ENCODE measurements at regions not wholly inside any gene's neighbourhood (a gene's known extent, or its start where the extent isn't known, plus 50 kb on each side); places are given as distances from the start of the nearest gene placed in this dataset.

- no peaks in the 10 kb centered on the region for H3K36me3 ChIP-seq (ENCODE audit: control insufficient read depth in 2 of 2, extremely low read depth in 1 of 2, insufficient read depth in 2 of 2, low read length in 2 of 2)
- no peak overlapping the region for H3K4me2 ChIP-seq (ENCODE audit: insufficient read depth, low read length)
- ChIA-PET CTCF (no interaction called here), POLR2A (no interaction called here)
- H3K4me3 ChIP-seq (replicated peaks in 1 of 3; ENCODE audit: insufficient read depth in 1 of 3, low read depth in 1 of 3, low read length in 3 of 3), result no peak overlapping the region
- H3K4me1 ChIP-seq (ENCODE audit: control insufficient read depth, extremely low read depth, insufficient read depth, low read length), result no peaks in the 10 kb centered on the region
- dilution Hi-C loops (cut with MboI; ENCODE audit: extremely low pct_ligation_motif_present, low sequenced_read_pairs), result no loop called here
- no peak overlapping the region for H3K27ac ChIP-seq (ENCODE audit: insufficient read depth, low read depth, low read length)
- no peaks in the 10 kb centered on the region for H3K9me3 ChIP-seq (replicated peaks; ENCODE audit: control insufficient read depth, insufficient read depth, low read length)
- H3K9me1 ChIP-seq (replicated peaks; ENCODE audit: control insufficient read depth, extremely low read depth, insufficient read depth, low read length), result no peaks in the 10 kb centered on the region
- no peak for DNase-seq (ENCODE audit: low read depth, low spot score)
- H4K20me1 ChIP-seq (replicated peaks; ENCODE audit: control insufficient read depth, extremely low read depth, insufficient read depth, low read length), result no peaks in the 10 kb centered on the region
- intact Hi-C loops (cut with micrococcal nuclease), result no loop called here
- no peaks in the 10 kb centered on the region for H3K27me3 ChIP-seq (ENCODE audit: control insufficient read depth in 2 of 2, insufficient read depth in 2 of 2, low read length in 2 of 2)
- no TSS peak for BruUV-seq (replicated peaks)
- TF ChIP-seq GATA2 (IDR thresholded peaks at IDR 0.05; ENCODE audit: insufficient read depth, insufficient read length, low read depth, low read length) (no peak), CTCF (IDR thresholded peaks at IDR 0.05; ENCODE audit: extremely low read depth in 1 of 2, insufficient read depth in 1 of 2, low read depth in 1 of 2, low read length in 2 of 2) (no peak), MYC (IDR thresholded peaks at IDR 0.05; ENCODE audit: low read depth, low read length) (no peak), EZH2 (IDR thresholded peaks at IDR 0.05; ENCODE audit: borderline replicate concordance, low read depth, low read length, severe bottlenecking) (no peak), POLR2A (IDR thresholded peaks at IDR 0.05; ENCODE audit: low read depth, low read length) (no peak), MAX (IDR thresholded peaks at IDR 0.05; ENCODE audit: insufficient read depth, insufficient read length) (no peak)
- no peaks in the 10 kb centered on the region for H3K79me2 ChIP-seq (ENCODE audit: control insufficient read depth, insufficient read depth, low read length)
- no peak overlapping the region for H3K9ac ChIP-seq (replicated peaks; ENCODE audit: extremely low read depth, insufficient read depth, low read length)
- FAIRE-seq, result no peak
- no peak overlapping the region for H2AFZ ChIP-seq (ENCODE audit: low read depth, low read length)
These were observed 982.5 kb downstream of the MAT2B start for GRCh38 chr5:164487939-164488338.

Data from endothelial cell of umbilical vein (primary cell).